Vagina (tissue), 2 donors: ENCODE measurements at regions not wholly inside any gene's neighbourhood (a gene's known extent, or its start where the extent isn't known, plus 50 kb on each side); places are given as distances from the start of the nearest gene placed in this dataset.

Source experiments
- POLR2A ChIP-seq, 2 donors: fragments of 450-650 bp; IDR thresholded peaks; one replicate each; pipeline ENCODE4 v1.6.1; 2017; ENCODE audit warnings: antibody characterized with exemption in 2 of 2, mild to moderate bottlenecking in 2 of 2, moderate library complexity in 2 of 2
- POLR2AphosphoS5 ChIP-seq, 2 donors: sonication (generic); formaldehyde crosslinking; IDR thresholded peaks; one replicate each; pipeline ENCODE4 v1.9.0; 2017; ENCODE audit warnings: antibody characterized with exemption in 2 of 2, mild to moderate bottlenecking in 2 of 2, low read depth in 1 of 2; ENCODE audit not compliant: insufficient read depth in 1 of 2

- TF ChIP-seq POLR2AphosphoS5 (IDR thresholded peaks at IDR 0.05; ENCODE audit: insufficient read depth in 1 of 2, low read depth in 1 of 2): no peak
- TF ChIP-seq POLR2A (IDR thresholded peaks at IDR 0.05): no peak
These were observed 91.7 kb upstream of the ADCY1 start for GRCh38 chr7:45482451-45482850.
